H1 (cell line): ENCODE measurements at regions not wholly inside any gene's neighbourhood (a gene's known extent, or its start where the extent isn't known, plus 50 kb on each side); places are given as distances from the start of the nearest gene placed in this dataset.

ENCODE experiments used
- CBX5 ChIP-seq: fragments of 300-800, 300-1000 bp; sonication (generic); IDR thresholded peaks from 2 replicates; pipeline ENCODE4 v1.7.1; 2016; ENCODE audit warnings: antibody characterized with exemption, low read length, low read depth
- EZH2 ChIP-seq: fragments of 200-600 bp; sonication (generic); IDR thresholded peaks from 2 replicates; pipeline ENCODE4 v1.7.1; 2012; ENCODE audit warnings: low read depth, mild to moderate bottlenecking, moderate library complexity, low read length, inconsistent platforms; ENCODE audit not compliant: severe bottlenecking
- HDAC2 ChIP-seq, 2 experiments: fragments of 300-600 bp in 1 of 2; sonication (generic) in 1 of 2; IDR thresholded peaks; 2 replicates each; pipeline ENCODE4 v1.6.1; 2011 to 2012; ENCODE audit warnings: low read depth in 2 of 2, low read length in 2 of 2, mild to moderate bottlenecking in 2 of 2, moderate library complexity in 2 of 2, borderline replicate concordance in 1 of 2, inconsistent platforms in 1 of 2
- SP1 ChIP-seq: IDR thresholded peaks from 2 replicates; pipeline ENCODE4 v1.6.1; 2011; ENCODE audit warnings: low read depth, low read length
- TF ChIP-seq, protein P1 (sequence below): IDR thresholded peaks from 2 replicates; pipeline ENCODE4 v1.6.1; 2012; ENCODE audit warnings: inconsistent platforms
- TF ChIP-seq, protein P2 (sequence below): IDR thresholded peaks from 2 replicates; pipeline ENCODE4 v1.6.1; 2012; ENCODE audit warnings: low read length, inconsistent platforms

GRCh38 chr22:47465222-47465621 lies 702.8 kb downstream of the TBC1D22A start (continued):
- TF ChIP-seq, protein P1, sequence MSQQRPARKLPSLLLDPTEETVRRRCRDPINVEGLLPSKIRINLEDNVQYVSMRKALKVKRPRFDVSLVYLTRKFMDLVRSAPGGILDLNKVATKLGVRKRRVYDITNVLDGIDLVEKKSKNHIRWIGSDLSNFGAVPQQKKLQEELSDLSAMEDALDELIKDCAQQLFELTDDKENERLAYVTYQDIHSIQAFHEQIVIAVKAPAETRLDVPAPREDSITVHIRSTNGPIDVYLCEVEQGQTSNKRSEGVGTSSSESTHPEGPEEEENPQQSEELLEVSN: no peak
- TF ChIP-seq EZH2: no peak
- no peak for TF ChIP-seq HDAC2 (IDR thresholded peaks at IDR 0.05; ENCODE audit: borderline replicate concordance in 1 of 2, low read depth in 2 of 2, low read length in 2 of 2)
- TF ChIP-seq, protein P2, sequence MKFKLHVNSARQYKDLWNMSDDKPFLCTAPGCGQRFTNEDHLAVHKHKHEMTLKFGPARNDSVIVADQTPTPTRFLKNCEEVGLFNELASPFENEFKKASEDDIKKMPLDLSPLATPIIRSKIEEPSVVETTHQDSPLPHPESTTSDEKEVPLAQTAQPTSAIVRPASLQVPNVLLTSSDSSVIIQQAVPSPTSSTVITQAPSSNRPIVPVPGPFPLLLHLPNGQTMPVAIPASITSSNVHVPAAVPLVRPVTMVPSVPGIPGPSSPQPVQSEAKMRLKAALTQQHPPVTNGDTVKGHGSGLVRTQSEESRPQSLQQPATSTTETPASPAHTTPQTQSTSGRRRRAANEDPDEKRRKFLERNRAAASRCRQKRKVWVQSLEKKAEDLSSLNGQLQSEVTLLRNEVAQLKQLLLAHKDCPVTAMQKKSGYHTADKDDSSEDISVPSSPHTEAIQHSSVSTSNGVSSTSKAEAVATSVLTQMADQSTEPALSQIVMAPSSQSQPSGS: no peak
- no peak for TF ChIP-seq SP1
- TF ChIP-seq CBX5: no peak
